ENCODE measurements at regions not wholly inside any gene's neighbourhood (a gene's known extent, or its start where the extent isn't known, plus 50 kb on each side); places are given as distances from the start of the nearest gene placed in this dataset.

DNA sequence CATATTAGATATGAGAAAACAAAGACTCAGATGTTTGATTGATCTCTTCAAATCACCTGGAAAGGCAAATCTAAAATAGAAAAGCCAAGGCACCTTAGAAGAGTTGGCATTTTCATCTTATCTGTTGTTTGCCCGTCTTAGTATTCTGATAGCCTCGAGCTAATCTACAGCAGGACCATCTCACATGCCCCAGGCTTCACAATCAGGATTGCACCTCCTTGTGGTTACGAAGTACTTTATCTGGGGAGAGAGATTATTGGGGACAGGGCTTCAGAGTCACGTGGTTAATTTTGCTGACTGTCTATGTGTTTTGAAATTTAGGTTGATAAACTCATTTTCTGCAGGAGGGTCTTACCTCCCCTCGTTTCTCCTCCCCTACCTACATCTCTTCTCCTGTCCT is 313.1 kb upstream of the ANXA10 start:
- H3K9me3 Mint-ChIP-seq, result peaks cover 13% of the 10 kb centered on the region
- H3K4me3 Mint-ChIP-seq, result no peak overlapping the region
- TF ChIP-seq, protein P1, sequence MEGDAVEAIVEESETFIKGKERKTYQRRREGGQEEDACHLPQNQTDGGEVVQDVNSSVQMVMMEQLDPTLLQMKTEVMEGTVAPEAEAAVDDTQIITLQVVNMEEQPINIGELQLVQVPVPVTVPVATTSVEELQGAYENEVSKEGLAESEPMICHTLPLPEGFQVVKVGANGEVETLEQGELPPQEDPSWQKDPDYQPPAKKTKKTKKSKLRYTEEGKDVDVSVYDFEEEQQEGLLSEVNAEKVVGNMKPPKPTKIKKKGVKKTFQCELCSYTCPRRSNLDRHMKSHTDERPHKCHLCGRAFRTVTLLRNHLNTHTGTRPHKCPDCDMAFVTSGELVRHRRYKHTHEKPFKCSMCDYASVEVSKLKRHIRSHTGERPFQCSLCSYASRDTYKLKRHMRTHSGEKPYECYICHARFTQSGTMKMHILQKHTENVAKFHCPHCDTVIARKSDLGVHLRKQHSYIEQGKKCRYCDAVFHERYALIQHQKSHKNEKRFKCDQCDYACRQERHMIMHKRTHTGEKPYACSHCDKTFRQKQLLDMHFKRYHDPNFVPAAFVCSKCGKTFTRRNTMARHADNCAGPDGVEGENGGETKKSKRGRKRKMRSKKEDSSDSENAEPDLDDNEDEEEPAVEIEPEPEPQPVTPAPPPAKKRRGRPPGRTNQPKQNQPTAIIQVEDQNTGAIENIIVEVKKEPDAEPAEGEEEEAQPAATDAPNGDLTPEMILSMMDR (IDR thresholded peaks at IDR 0.05; ENCODE audit: unreplicated experiment), result no peak
- H3K27ac Mint-ChIP-seq, result no peak overlapping the region
- H3K36me3 Mint-ChIP-seq, result no peaks in the 10 kb centered on the region
- no peaks in the 10 kb centered on the region for H3K4me1 Mint-ChIP-seq
- no peaks in the 10 kb centered on the region for H3K27me3 Mint-ChIP-seq (ENCODE audit: low read depth)
- no peak for DNase-seq (ENCODE audit: low spot score in 2 of 2, unreplicated experiment in 2 of 2)

DNA sequence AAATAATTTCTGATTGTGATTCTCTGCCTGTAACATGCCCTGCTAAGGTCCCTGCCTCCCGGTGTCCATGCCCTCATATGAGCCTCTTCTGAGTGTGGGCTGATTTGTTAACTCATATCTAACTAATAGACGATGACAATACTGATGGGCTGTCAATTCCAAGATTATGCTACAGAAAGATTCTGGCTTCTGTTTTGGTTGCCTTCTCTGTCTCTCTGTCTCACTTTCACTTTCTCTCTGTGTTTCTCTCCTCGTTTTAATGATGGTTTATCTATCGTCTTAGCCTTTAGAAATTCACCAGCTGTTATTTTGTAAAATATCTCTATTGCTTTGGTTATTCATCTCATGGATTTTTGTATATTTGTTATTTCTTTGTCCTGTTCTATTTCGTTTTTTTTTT is 312.5 kb upstream of the ANXA10 start:
- H3K9me3 Mint-ChIP-seq, result peaks cover 13% of the 10 kb centered on the region
- no peaks in the 10 kb centered on the region for H3K4me1 Mint-ChIP-seq
- H3K27me3 Mint-ChIP-seq (ENCODE audit: low read depth), result no peaks in the 10 kb centered on the region
- TF ChIP-seq, protein P1 (IDR thresholded peaks at IDR 0.05; ENCODE audit: unreplicated experiment), result no peak
- no peak overlapping the region for H3K27ac Mint-ChIP-seq
- no peak overlapping the region for H3K4me3 Mint-ChIP-seq
- H3K36me3 Mint-ChIP-seq, result no peaks in the 10 kb centered on the region
- no peak for DNase-seq (ENCODE audit: low spot score in 2 of 2, unreplicated experiment in 2 of 2)

DNA sequence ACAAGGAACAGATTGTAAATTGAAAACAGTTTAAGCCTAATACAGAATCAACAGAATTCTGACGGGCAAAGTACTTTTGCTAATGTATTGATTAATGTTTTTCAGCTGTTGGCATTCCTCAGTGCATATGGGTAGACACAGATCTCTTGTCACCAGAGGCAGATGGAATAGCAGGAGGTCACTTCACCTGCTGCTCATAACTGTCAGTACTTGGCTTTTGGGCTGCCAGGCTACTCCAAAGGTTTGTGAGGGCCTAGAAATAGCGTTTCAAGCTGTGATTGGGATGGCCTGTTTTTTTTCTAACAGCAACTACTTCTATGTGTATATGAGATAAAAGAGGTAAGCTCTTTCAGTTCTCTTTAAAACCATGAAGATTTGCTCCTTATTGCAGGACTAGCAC is 307.5 kb upstream of the ANXA10 start:
- no peak for DNase-seq (ENCODE audit: low spot score in 2 of 2, unreplicated experiment in 2 of 2)
- H3K27ac Mint-ChIP-seq, result no peak overlapping the region
- TF ChIP-seq, protein P1 (IDR thresholded peaks at IDR 0.05; ENCODE audit: unreplicated experiment), result no peak
- no peaks in the 10 kb centered on the region for H3K27me3 Mint-ChIP-seq (ENCODE audit: low read depth)
- H3K9me3 Mint-ChIP-seq, result peaks cover 6% of the 10 kb centered on the region
- H3K4me3 Mint-ChIP-seq, result no peak overlapping the region
- H3K36me3 Mint-ChIP-seq, result no peaks in the 10 kb centered on the region
- H3K4me1 Mint-ChIP-seq, result peaks cover 1% of the 10 kb centered on the region

DNA sequence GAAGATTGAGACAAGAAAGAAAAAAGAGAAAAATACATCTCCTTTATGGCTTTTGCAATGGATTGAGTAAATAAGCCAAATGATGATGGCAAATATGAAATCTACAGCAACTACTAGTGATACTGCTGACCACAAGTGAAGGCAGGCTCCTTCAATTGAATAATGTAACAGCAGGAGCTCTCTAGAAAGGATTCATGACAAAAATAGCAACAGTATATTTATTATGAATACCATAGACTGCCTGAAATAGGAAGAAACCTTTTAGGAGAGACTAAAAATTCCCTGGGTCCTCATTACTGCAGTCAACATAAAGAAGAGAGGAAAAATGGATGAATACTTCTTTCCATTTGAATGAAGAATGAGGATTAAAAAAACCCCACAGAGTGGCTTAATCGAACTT is 306.8 kb upstream of the ANXA10 start:
- H3K27ac Mint-ChIP-seq, result no peak overlapping the region
- H3K9me3 Mint-ChIP-seq, result peaks cover 6% of the 10 kb centered on the region
- no peak overlapping the region for H3K4me3 Mint-ChIP-seq
- no peaks in the 10 kb centered on the region for H3K36me3 Mint-ChIP-seq
- H3K27me3 Mint-ChIP-seq (ENCODE audit: low read depth), result no peaks in the 10 kb centered on the region
- no peak for DNase-seq (ENCODE audit: low spot score in 2 of 2, unreplicated experiment in 2 of 2)
- peaks cover 1% of the 10 kb centered on the region for H3K4me1 Mint-ChIP-seq
- TF ChIP-seq, protein P1 (IDR thresholded peaks at IDR 0.05; ENCODE audit: unreplicated experiment), result no peak

DNA sequence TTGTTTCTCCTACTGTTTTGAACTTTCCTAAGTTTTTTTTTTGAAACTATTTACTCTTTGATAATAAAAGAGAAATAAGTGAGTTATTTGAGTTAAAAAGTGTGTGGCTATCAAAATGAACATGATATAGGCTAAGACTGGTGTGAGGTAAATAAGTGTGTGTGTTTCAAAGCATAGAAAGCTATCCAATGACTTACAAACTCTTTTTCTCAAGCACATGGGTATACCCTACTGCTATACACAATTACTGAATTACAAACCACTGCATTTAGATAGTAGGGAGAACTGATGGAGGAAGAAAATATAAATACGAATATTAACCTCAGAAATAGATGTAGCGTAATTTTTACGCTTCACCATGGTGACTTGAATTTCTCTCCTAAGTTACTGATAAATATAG is 305.8 kb upstream of the ANXA10 start:
- Mint-ChIP-seq H3K27ac (no peak overlapping the region), H3K27me3 (ENCODE audit: low read depth) (no peaks in the 10 kb centered on the region), H3K36me3 (no peaks in the 10 kb centered on the region), H3K9me3 (peaks cover 5% of the 10 kb centered on the region), H3K4me1 (peaks cover 1% of the 10 kb centered on the region), H3K4me3 (no peak overlapping the region)
- TF ChIP-seq, protein P1 (IDR thresholded peaks at IDR 0.05; ENCODE audit: unreplicated experiment), result no peak
- DNase-seq (ENCODE audit: low spot score in 2 of 2, unreplicated experiment in 2 of 2), result no peak

DNA sequence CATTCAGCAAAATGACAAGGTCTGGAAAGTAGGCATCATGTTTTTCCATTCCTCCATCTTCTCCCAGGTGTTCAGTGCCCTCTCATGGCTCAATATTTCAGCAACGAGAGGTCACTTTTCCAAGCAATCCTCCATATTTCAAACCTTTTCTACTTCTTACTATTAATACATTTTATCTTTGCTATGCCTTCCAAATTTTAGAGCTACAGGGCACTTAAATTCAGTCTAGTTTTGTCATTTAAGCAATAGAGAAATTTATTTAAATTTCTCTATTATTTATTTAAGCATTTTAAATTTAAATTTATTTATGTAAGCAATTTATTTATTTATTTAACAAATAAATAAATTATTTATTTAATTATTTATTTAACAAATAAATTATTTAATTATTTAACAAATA is 305.1 kb upstream of the ANXA10 start:
- no peaks in the 10 kb centered on the region for H3K9me3 Mint-ChIP-seq
- no peak overlapping the region for H3K27ac Mint-ChIP-seq
- DNase-seq (ENCODE audit: low spot score in 2 of 2, unreplicated experiment in 2 of 2), result no peak
- peaks cover 1% of the 10 kb centered on the region for H3K4me1 Mint-ChIP-seq
- no peaks in the 10 kb centered on the region for H3K27me3 Mint-ChIP-seq (ENCODE audit: low read depth)
- H3K4me3 Mint-ChIP-seq, result no peak overlapping the region
- TF ChIP-seq, protein P1 (IDR thresholded peaks at IDR 0.05; ENCODE audit: unreplicated experiment), result no peak
- no peaks in the 10 kb centered on the region for H3K36me3 Mint-ChIP-seq

Measured in mesothelial cell of epicardium (in vitro differentiated cells).